Peyer's patch (tissue), 4 donors: ENCODE measurements at regions not wholly inside any gene's neighbourhood (a gene's known extent, or its start where the extent isn't known, plus 50 kb on each side); places are given as distances from the start of the nearest gene placed in this dataset.

ENCODE experiments used
- DNase-seq, 3 donors: peaks; one replicate each; pipeline ENCODE4 v3.0.0-alpha.2; 2017 to 2019
- H3K27ac ChIP-seq, 4 donors: fragments of 200-600 bp; sonication (generic); one replicate each; pipeline ENCODE4 v1.5.1; 2016 to 2019
- H3K27me3 ChIP-seq, 2 donors: fragments of 200-600 bp; sonication (generic); one replicate each; pipeline ENCODE4 v1.5.1; 2019
- H3K36me3 ChIP-seq, 3 donors: fragments of 200-600 bp; sonication (generic); one replicate each; pipeline ENCODE4 v1.5.1; 2016 to 2019
- H3K4me1 ChIP-seq, 4 donors: fragments of 200-600 bp; sonication (generic); one replicate each; pipeline ENCODE4 v1.5.1; 2016 to 2019
- H3K4me3 ChIP-seq, 4 donors: fragments of 200-600 bp; sonication (generic); 1 replicate in 3 of 4; 2 replicates in 1 of 4; pipeline ENCODE4 v1.5.1; 2016 to 2019; ENCODE audit warnings: mild to moderate bottlenecking in 1 of 4
- H3K9me3 ChIP-seq, 4 donors: fragments of 200-600 bp; sonication (generic); one replicate each; pipeline ENCODE4 v1.5.1; 2016 to 2019; ENCODE audit warnings: mild to moderate bottlenecking in 1 of 4
- CTCF ChIP-seq, 6 experiments: fragments of 450-650 bp in 4 of 6; fragments of 200-600 bp in 2 of 6; sonication (generic) in 1 of 6; IDR thresholded peaks; one replicate each; pipeline ENCODE4 v1.5.1; 2017 to 2019; ENCODE audit warnings: antibody characterized with exemption in 6 of 6, mild to moderate bottlenecking in 3 of 6, moderate library complexity in 1 of 6
- POLR2A ChIP-seq, 2 donors: fragments of 450-650 bp; IDR thresholded peaks; one replicate each; pipeline ENCODE4 v1.5.1; 2017; ENCODE audit warnings: antibody characterized with exemption in 2 of 2, mild to moderate bottlenecking in 2 of 2, moderate library complexity in 2 of 2

GRCh38 chr20:57790176-57790575 is 80.4 kb upstream of the PMEPA1 start:
- Histone ChIP-seq H3K4me3 (no peak overlapping the region), H3K36me3 (no peaks in the 10 kb centered on the region), H3K9me3 (no peaks in the 10 kb centered on the region), H3K4me1 (no peaks in the 10 kb centered on the region), H3K27ac (no peak overlapping the region), H3K27me3 (no peaks in the 10 kb centered on the region)
- no peak for DNase-seq
- TF ChIP-seq POLR2A (IDR thresholded peaks at IDR 0.05) (no peak), CTCF (IDR thresholded peaks at IDR 0.05) (no peak)

- H3K9me3 ChIP-seq = no peaks in the 10 kb centered on the region
- DNase-seq = no peak
- H3K27ac ChIP-seq = no peak overlapping the region
- no peak overlapping the region for H3K4me3 ChIP-seq
- TF ChIP-seq POLR2A (IDR thresholded peaks at IDR 0.05) (no peak), CTCF (IDR thresholded peaks at IDR 0.05) (no peak)
- no peaks in the 10 kb centered on the region for H3K36me3 ChIP-seq
- no peaks in the 10 kb centered on the region for H3K4me1 ChIP-seq
- no peaks in the 10 kb centered on the region for H3K27me3 ChIP-seq
Observed at GRCh38 chr20:57788936-57789613, 79.3 kb upstream of the PMEPA1 start.

GRCh38 chr20:57787990-57788781 is 78.4 kb upstream of the PMEPA1 start:
- H3K9me3 ChIP-seq = no peaks in the 10 kb centered on the region
- peak in 1 of 3 donors; percentile 26 for DNase-seq
- H3K4me1 ChIP-seq = no peaks in the 10 kb centered on the region
- no peaks in the 10 kb centered on the region for H3K27me3 ChIP-seq
- no peak overlapping the region for H3K4me3 ChIP-seq
- TF ChIP-seq POLR2A (IDR thresholded peaks at IDR 0.05) = no peak
- TF ChIP-seq CTCF (IDR thresholded peaks at IDR 0.05) = no peak
- no peak overlapping the region for H3K27ac ChIP-seq
- no peaks in the 10 kb centered on the region for H3K36me3 ChIP-seq

GRCh38 chr20:57787151-57787989 is 77.6 kb upstream of the PMEPA1 start:
- Histone ChIP-seq H3K9me3 (no peaks in the 10 kb centered on the region), H3K27ac (no peak overlapping the region), H3K4me1 (no peaks in the 10 kb centered on the region), H3K36me3 (no peaks in the 10 kb centered on the region), H3K4me3 (no peak overlapping the region), H3K27me3 (no peaks in the 10 kb centered on the region)
- no peak for DNase-seq
- TF ChIP-seq CTCF (IDR thresholded peaks at IDR 0.05) = no peak
- no peak for TF ChIP-seq POLR2A (IDR thresholded peaks at IDR 0.05)

GRCh38 chr20:57786304-57786932 is 76.6 kb upstream of the PMEPA1 start:
- H3K27me3 ChIP-seq = no peaks in the 10 kb centered on the region
- H3K27ac ChIP-seq = no peak overlapping the region
- TF ChIP-seq POLR2A (IDR thresholded peaks at IDR 0.05) = no peak
- TF ChIP-seq CTCF (IDR thresholded peaks at IDR 0.05) = no peak
- H3K4me1 ChIP-seq = no peaks in the 10 kb centered on the region
- no peak for DNase-seq
- no peaks in the 10 kb centered on the region for H3K36me3 ChIP-seq
- H3K9me3 ChIP-seq = no peaks in the 10 kb centered on the region
- no peak overlapping the region for H3K4me3 ChIP-seq
